SK-N-SH treated with all-trans-retinoic acid at 6 μM for 48 hours (cell line): ENCODE measurements at regions not wholly inside any gene's neighbourhood (a gene's known extent, or its start where the extent isn't known, plus 50 kb on each side); places are given as distances from the start of the nearest gene placed in this dataset.

Experiments used
- ARNTL ChIP-seq: fragments of 450-650 bp; formaldehyde crosslinking; IDR thresholded peaks from 2 replicates; pipeline ENCODE4 v1.5.0; 2020; ENCODE audit warnings: low read depth, mild to moderate bottlenecking, moderate library complexity, borderline replicate concordance
- ESRRG ChIP-seq: fragments of 250-450 bp; sonication (Bioruptor Pico); IDR thresholded peaks from 2 replicates; pipeline ENCODE4 v1.6.1; 2021; ENCODE audit warnings: mild to moderate bottlenecking
- GLIS3 ChIP-seq: fragments of 250-450 bp; sonication (Bioruptor Pico); IDR thresholded peaks from 2 replicates; pipeline ENCODE4 v1.5.0; 2020; ENCODE audit warnings: mild to moderate bottlenecking, moderate library complexity
- ISL1 ChIP-seq: fragments of 250-450 bp; sonication (Bioruptor Pico); IDR thresholded peaks from 2 replicates; pipeline ENCODE4 v2.1.2; 2022; ENCODE audit warnings: mild to moderate bottlenecking, moderate library complexity
- PATZ1 ChIP-seq: fragments of 250-450 bp; sonication (Bioruptor Pico); IDR thresholded peaks from 2 replicates; pipeline ENCODE4 v1.8.0; 2020; ENCODE audit warnings: mild to moderate bottlenecking, moderate library complexity, borderline replicate concordance
- POU6F1 ChIP-seq: fragments of 250-450 bp; sonication (Bioruptor Pico); IDR thresholded peaks from 2 replicates; pipeline ENCODE4 v1.8.0; 2021; ENCODE audit warnings: low read depth, mild to moderate bottlenecking, moderate library complexity, borderline replicate concordance
- RARB ChIP-seq: fragments of 250-450 bp; sonication (Bioruptor Pico); IDR thresholded peaks from 2 replicates; pipeline ENCODE4 v1.8.0; 2021; ENCODE audit warnings: mild to moderate bottlenecking, moderate library complexity
- TCF4 ChIP-seq: fragments of 250-450 bp; sonication (Bioruptor Pico); IDR thresholded peaks from 2 replicates; pipeline ENCODE4 v1.8.0; 2021; ENCODE audit warnings: mild to moderate bottlenecking, moderate library complexity, borderline replicate concordance
- ZFP30 ChIP-seq: fragments of 450-650 bp; formaldehyde crosslinking; IDR thresholded peaks from 2 replicates; pipeline ENCODE4 v1.5.0; 2022; ENCODE audit warnings: mild to moderate bottlenecking, moderate library complexity
- ZNF565 ChIP-seq: fragments of 450-650 bp; formaldehyde crosslinking; conservative IDR thresholded peaks from 2 replicates; pipeline ENCODE4 v1.5.0; 2020; ENCODE audit warnings: low read depth, mild to moderate bottlenecking, moderate library complexity
- ZNF70 ChIP-seq: fragments of 450-650 bp; formaldehyde crosslinking; IDR thresholded peaks from 2 replicates; pipeline ENCODE4 v1.5.0; 2020; ENCODE audit warnings: mild to moderate bottlenecking, moderate library complexity

GRCh38 chr12:67816269-67816668, 167.7 kb downstream of the DYRK2 start:
- TF ChIP-seq ESRRG (CRISPR knock-in tag) = no peak
- no peak for TF ChIP-seq ISL1 (CRISPR knock-in tag)
- no peak for TF ChIP-seq ZFP30 (CRISPR knock-in tag)
- no peak for TF ChIP-seq RARB (CRISPR knock-in tag)
- no peak for TF ChIP-seq ARNTL (CRISPR knock-in tag)
- TF ChIP-seq GLIS3 = no peak
- no peak for TF ChIP-seq TCF4 (CRISPR knock-in tag)
- no peak for TF ChIP-seq ZNF70 (CRISPR knock-in tag)
- no peak for TF ChIP-seq ZNF565
- no peak for TF ChIP-seq POU6F1
- no peak for TF ChIP-seq PATZ1 (CRISPR knock-in tag)
